ENCODE measurements at regions not wholly inside any gene's neighbourhood (a gene's known extent, or its start where the extent isn't known, plus 50 kb on each side); places are given as distances from the start of the nearest gene placed in this dataset.

DNA sequence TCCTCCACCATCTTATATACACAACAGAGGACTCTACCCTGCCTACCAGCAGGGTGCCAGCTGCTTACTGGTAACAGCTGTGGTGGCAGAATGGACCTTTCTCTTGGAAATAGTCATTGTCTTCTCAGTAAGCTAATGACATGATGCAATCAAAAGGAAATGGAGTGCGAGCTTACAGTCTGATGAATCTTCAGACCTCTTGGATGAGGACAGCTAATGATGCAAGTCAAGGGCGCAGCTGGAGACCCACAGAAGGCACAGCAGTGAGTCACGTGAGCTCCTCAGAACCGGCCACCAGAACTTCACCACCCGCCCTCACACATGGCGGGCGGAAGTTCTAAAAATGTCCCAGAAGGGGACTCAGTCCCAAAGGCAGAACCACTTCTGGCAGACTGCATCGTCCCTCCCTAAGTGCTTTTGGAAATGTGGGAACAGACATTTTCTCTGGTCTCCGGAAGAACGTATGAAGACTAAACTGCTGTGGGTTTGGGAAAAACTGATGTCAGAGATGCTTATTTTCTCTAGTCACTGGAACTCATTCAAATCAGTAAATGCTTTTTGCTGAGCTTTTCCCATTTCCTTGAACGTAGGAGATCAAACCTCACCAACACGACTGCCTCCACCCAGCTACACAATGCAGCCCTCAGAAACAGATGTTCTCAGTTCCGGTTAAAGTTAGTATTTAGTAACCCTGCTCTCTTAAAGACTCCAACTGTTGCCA lies 96.4 kb downstream of the FAS start:
- TF ChIP-seq, protein P1, sequence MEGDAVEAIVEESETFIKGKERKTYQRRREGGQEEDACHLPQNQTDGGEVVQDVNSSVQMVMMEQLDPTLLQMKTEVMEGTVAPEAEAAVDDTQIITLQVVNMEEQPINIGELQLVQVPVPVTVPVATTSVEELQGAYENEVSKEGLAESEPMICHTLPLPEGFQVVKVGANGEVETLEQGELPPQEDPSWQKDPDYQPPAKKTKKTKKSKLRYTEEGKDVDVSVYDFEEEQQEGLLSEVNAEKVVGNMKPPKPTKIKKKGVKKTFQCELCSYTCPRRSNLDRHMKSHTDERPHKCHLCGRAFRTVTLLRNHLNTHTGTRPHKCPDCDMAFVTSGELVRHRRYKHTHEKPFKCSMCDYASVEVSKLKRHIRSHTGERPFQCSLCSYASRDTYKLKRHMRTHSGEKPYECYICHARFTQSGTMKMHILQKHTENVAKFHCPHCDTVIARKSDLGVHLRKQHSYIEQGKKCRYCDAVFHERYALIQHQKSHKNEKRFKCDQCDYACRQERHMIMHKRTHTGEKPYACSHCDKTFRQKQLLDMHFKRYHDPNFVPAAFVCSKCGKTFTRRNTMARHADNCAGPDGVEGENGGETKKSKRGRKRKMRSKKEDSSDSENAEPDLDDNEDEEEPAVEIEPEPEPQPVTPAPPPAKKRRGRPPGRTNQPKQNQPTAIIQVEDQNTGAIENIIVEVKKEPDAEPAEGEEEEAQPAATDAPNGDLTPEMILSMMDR (IDR thresholded peaks at IDR 0.05), result no peak
- TF ChIP-seq POLR2A (IDR thresholded peaks at IDR 0.05), result no peak
- no peak for TF ChIP-seq POLR2AphosphoS5 (IDR thresholded peaks at IDR 0.05)
